Body of pancreas (tissue), 4 donors: ENCODE measurements at regions not wholly inside any gene's neighbourhood (a gene's known extent, or its start where the extent isn't known, plus 50 kb on each side); places are given as distances from the start of the nearest gene placed in this dataset.

Source experiments
- ATAC-seq: fragments of 150-250 bp; one replicate; pipeline ENCODE4 v1.9.1; 2016
- DNase-seq, 4 donors: peaks; one replicate each; pipeline ENCODE4 v3.0.0-alpha.2; 2019
- H3K27ac ChIP-seq, 4 donors: fragments of 200-600 bp; sonication (generic); 1 replicate in 3 of 4; 2 replicates in 1 of 4; pipeline versions ENCODE4 v1.5.1 to v1.6.1; 2016 to 2019; ENCODE audit warnings: mild to moderate bottlenecking in 1 of 4, mixed read lengths in 1 of 4, moderate library complexity in 1 of 4
- H3K27me3 ChIP-seq, 2 donors: fragments of 200-600 bp; sonication (generic); one replicate each; pipeline ENCODE4 v1.6.0; 2016; ENCODE audit warnings: mild to moderate bottlenecking in 1 of 2
- H3K36me3 ChIP-seq, 2 donors: fragments of 200-600 bp; sonication (generic); replicated peaks in 1 of 2; 2 replicates each; pipeline ENCODE4 v1.5.1; 2016; ENCODE audit warnings: low read depth in 2 of 2; ENCODE audit not compliant: insufficient read depth in 1 of 2
- H3K4me1 ChIP-seq: fragments of 200-600 bp; sonication (generic); one replicate; pipeline ENCODE4 v1.6.0; 2016
- H3K4me3 ChIP-seq, 2 donors: fragments of 200-600 bp; sonication (generic); 1 replicate in 1 of 2; 2 replicates in 1 of 2; pipeline ENCODE4 v1.5.1; 2016 to 2019
- H3K9me3 ChIP-seq, 3 donors: fragments of 200-600 bp; sonication (generic); 1 replicate in 2 of 3; 2 replicates in 1 of 3; pipeline ENCODE4 v1.5.1; 2016
- POLR2A ChIP-seq, 3 donors: fragments of 450-650 bp; IDR thresholded peaks; one replicate each; pipeline ENCODE4 v1.6.1; 2016; ENCODE audit warnings: antibody characterized with exemption in 3 of 3, mild to moderate bottlenecking in 2 of 3
- WGBS, 2 donors: methylation state at CpG; one replicate each; pipeline ENCODE4 v1.1.5; 2017; 5-methylcytosine and 5-hydroxymethylcytosine counted together
- intact Hi-C: fragments of 100-400 bp; cut with DNase I; formaldehyde crosslinking; loops from one replicate; pipeline ENCODE4 v1.15.1; 2023
- TF ChIP-seq, protein P1 (sequence below), 7 experiments: fragments of 450-650 bp in 4 of 7; fragments of 200-600 bp in 3 of 7; sonication (generic) in 3 of 7; IDR thresholded peaks; one replicate each; pipeline ENCODE4 v1.5.1; 2016 to 2019; ENCODE audit warnings: antibody characterized with exemption in 7 of 7

DNA sequence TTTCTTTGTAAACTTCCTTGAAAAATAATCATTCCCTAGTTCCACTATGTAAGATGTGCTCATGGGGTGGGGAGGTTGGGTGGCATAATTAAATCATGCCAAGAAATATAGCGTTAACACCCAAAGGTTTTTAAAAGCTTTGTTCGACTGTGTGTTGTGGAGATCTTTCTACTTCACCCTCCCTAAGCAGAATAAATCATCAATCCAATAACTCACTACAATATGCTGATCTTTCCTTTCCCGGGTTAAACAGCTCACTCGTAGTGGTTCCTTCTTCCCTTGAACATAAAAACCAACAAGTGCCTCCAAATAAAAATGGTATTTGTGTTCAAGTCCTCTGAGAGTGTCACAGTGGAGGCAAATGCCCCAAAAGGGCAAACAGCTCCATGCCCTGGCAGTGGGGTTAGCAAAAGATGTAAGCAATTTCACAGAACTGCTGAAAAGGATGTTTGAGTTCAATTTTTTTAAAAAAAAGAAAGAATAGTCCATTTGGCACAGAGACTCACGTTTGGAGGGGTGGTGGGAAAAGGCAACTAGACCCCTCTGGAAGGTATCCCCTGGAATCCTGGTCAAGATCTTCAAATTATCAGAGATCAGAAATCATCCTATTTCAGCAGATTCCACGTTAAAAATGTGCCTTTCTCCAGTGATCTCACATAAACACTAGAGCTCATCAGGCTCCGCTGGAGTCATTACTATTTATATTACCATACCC, 99.1 kb downstream of the TFAP2A start:
- H3K27me3 ChIP-seq = no peaks in the 10 kb centered on the region
- 30 to 38% methylated on average over 7 of the region's 7 CpGs for WGBS, 2 donors
- DNase-seq (no peak), ATAC-seq (no peak)
- no peak overlapping the region for H3K27ac ChIP-seq
- TF ChIP-seq, protein P1, sequence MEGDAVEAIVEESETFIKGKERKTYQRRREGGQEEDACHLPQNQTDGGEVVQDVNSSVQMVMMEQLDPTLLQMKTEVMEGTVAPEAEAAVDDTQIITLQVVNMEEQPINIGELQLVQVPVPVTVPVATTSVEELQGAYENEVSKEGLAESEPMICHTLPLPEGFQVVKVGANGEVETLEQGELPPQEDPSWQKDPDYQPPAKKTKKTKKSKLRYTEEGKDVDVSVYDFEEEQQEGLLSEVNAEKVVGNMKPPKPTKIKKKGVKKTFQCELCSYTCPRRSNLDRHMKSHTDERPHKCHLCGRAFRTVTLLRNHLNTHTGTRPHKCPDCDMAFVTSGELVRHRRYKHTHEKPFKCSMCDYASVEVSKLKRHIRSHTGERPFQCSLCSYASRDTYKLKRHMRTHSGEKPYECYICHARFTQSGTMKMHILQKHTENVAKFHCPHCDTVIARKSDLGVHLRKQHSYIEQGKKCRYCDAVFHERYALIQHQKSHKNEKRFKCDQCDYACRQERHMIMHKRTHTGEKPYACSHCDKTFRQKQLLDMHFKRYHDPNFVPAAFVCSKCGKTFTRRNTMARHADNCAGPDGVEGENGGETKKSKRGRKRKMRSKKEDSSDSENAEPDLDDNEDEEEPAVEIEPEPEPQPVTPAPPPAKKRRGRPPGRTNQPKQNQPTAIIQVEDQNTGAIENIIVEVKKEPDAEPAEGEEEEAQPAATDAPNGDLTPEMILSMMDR (IDR thresholded peaks at IDR 0.05) = no peak
- no peak for TF ChIP-seq POLR2A (IDR thresholded peaks at IDR 0.05)
- H3K36me3 ChIP-seq = no peaks in the 10 kb centered on the region
- intact Hi-C loops = no loop called here
- H3K4me3 ChIP-seq = no peak overlapping the region
- no peaks in the 10 kb centered on the region for H3K4me1 ChIP-seq
- no peaks in the 10 kb centered on the region for H3K9me3 ChIP-seq

DNA sequence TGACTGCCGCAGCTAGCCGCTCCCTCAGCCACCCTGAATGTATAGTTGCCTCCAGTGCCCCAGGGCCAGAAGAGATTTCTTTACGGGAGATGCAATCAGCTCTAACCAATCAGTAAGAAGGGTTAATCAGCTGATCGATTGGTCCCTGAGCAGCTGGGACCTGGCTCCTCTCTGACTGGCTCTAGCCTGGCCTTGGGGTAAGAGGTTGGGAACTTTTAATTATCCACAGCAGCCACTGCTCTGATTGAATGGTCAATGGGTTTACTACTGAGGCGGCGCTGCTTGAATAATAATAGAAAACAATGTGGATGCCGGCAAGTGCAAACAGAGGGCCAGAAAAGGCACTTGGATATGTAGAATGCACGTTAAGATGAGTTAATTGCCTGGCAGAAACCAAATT, 99.8 kb downstream of the TFAP2A start:
- 20 to 26% methylated on average over 8 of the region's 8 CpGs for WGBS, 2 donors
- no peak overlapping the region for H3K4me3 ChIP-seq

DNA sequence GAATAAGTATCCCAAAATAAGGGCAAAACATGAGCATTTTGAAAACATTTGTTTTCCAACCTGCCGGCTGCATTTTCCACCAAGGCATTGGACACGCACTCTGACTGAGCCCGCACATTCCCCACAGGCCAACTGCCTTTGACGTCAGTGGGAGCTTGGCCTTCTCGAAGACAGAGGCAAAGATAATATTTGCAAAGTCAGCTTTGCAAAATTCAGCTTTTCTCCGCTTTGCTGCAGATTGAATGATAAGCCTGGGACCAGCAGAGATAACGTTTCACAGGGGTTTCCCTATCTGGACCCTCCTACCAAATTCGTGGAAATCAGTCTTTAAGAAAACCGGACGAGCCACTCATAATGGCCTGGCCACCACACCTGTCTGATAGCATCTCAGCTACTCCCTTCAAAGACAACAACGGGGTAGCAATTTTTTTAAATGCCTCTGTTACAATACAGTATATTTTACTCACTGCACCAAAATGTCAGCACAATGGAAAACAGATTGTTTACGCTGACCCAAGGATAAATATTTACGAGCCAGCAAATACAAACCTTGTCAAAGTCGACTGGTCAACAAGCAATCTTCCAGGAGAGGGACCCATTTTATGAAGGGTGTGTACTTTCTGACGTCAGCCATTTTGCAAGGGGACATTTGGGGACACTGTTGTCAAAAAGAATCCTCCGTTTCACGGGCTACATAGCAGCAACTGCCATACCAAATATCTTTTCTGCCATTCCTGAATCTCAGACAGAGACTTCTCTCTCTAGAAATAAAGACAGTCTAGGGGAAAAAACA, 100.5 kb downstream of the TFAP2A start:
- Histone ChIP-seq H3K9me3 (no peaks in the 10 kb centered on the region), H3K4me1 (no peaks in the 10 kb centered on the region), H3K27ac (no peak overlapping the region), H3K27me3 (no peaks in the 10 kb centered on the region), H3K36me3 (no peaks in the 10 kb centered on the region), H3K4me3 (no peak overlapping the region)
- intact Hi-C loops = no loop called here
- no peak for TF ChIP-seq POLR2A (IDR thresholded peaks at IDR 0.05)
- TF ChIP-seq, protein P1 (IDR thresholded peaks at IDR 0.05) = no peak
- DNase-seq = no peak
- 35 to 39% methylated on average over 16 to 17 of the region's 17 CpGs for WGBS, 2 donors
- no peak for ATAC-seq

More for the DNA sequence above, 99.8 kb downstream of the TFAP2A start:
- Histone ChIP-seq H3K36me3 (no peaks in the 10 kb centered on the region), H3K4me1 (no peaks in the 10 kb centered on the region), H3K9me3 (no peaks in the 10 kb centered on the region), H3K27me3 (no peaks in the 10 kb centered on the region), H3K27ac (no peak overlapping the region)
- intact Hi-C loops = no loop called here
- DNase-seq (no peak), ATAC-seq (no peak)
- no peak for TF ChIP-seq POLR2A (IDR thresholded peaks at IDR 0.05)
- TF ChIP-seq, protein P1 (IDR thresholded peaks at IDR 0.05) = no peak

DNA sequence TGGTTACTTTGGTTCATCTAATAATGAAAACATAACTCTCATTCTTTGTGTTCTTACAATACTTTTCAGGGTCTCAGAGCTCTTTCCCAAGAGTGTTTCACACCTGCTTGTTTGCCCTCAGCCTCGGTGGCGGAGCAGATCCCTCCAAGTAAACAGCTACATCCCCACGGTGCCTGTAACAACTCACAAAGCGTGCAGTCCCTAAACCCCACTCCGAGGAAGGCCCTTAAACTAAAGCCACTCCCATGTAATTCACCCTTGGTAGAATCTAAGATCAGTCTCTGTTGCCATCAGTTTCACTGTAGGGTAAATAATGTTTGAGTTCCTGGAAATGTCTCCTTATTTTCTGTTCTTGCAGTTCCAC, 101.1 kb downstream of the TFAP2A start:
- intact Hi-C loops = no loop called here

More for the DNA sequence above, 101.1 kb downstream of the TFAP2A start:
- Histone ChIP-seq H3K27me3 (no peaks in the 10 kb centered on the region), H3K27ac (no peak overlapping the region), H3K4me1 (no peaks in the 10 kb centered on the region), H3K9me3 (no peaks in the 10 kb centered on the region), H3K4me3 (no peak overlapping the region), H3K36me3 (no peaks in the 10 kb centered on the region)
- DNase-seq (no peak), ATAC-seq (no peak)
- WGBS, 2 donors = 44 to 46% methylated on average over 5 of the region's 5 CpGs
- TF ChIP-seq, protein P1 (IDR thresholded peaks at IDR 0.05) = no peak
- no peak for TF ChIP-seq POLR2A (IDR thresholded peaks at IDR 0.05)
